Activated CD8-positive, alpha-beta memory T cell treated with anti-CD3 and anti-CD28 coated beads for 48 hours (primary cell): ENCODE measurements at regions not wholly inside any gene's neighbourhood (a gene's known extent, or its start where the extent isn't known, plus 50 kb on each side); places are given as distances from the start of the nearest gene placed in this dataset.

Experiments used
- DNase-seq, 3 experiments: peaks; one replicate each; pipeline ENCODE4 v3.0.0-alpha.2; 2020; ENCODE audit warnings: low read depth in 2 of 3, low spot score in 2 of 3

- DNase-seq = no peak
These were observed 256.9 kb upstream of the SASH1 start for GRCh38 chr6:148085631-148086331.

- no peak for DNase-seq
These were observed 256.3 kb upstream of the SASH1 start for GRCh38 chr6:148086386-148086785.

- no peak for DNase-seq
These were observed 255.8 kb upstream of the SASH1 start for GRCh38 chr6:148086843-148087242.

GRCh38 chr6:148087659-148088058, 255.0 kb upstream of the SASH1 start:
- DNase-seq = no peak

- no peak for DNase-seq
These were observed 252.3 kb upstream of the SASH1 start for GRCh38 chr6:148090326-148090725.

- no peak for DNase-seq
These were observed 251.2 kb upstream of the SASH1 start for GRCh38 chr6:148091394-148091793.

GRCh38 chr6:148103436-148103835, 239.2 kb upstream of the SASH1 start:
- no peak for DNase-seq

GRCh38 chr6:148104131-148104530, 238.5 kb upstream of the SASH1 start:
- DNase-seq = no peak

- no peak for DNase-seq
These were observed 236.9 kb upstream of the SASH1 start for GRCh38 chr6:148105695-148106094.

GRCh38 chr6:148107911-148108310, 234.7 kb upstream of the SASH1 start:
- no peak for DNase-seq

- no peak for DNase-seq
These were observed 232.9 kb upstream of the SASH1 start for GRCh38 chr6:148109732-148110131.

GRCh38 chr6:148110925-148111324, 231.7 kb upstream of the SASH1 start:
- no peak for DNase-seq

GRCh38 chr6:148112851-148113319, 229.8 kb upstream of the SASH1 start:
- no peak for DNase-seq

- DNase-seq = no peak
These were observed 226.6 kb upstream of the SASH1 start for GRCh38 chr6:148116001-148116400.

GRCh38 chr6:148118244-148118643, 224.4 kb upstream of the SASH1 start:
- DNase-seq = no peak

GRCh38 chr6:148128014-148128730, 214.5 kb upstream of the SASH1 start:
- no peak for DNase-seq

GRCh38 chr6:148134592-148134991, 208.0 kb upstream of the SASH1 start:
- no peak for DNase-seq

- no peak for DNase-seq
These were observed 206.1 kb upstream of the SASH1 start for GRCh38 chr6:148136586-148136985.

GRCh38 chr6:148137652-148138051, 205.0 kb upstream of the SASH1 start:
- DNase-seq = no peak

GRCh38 chr6:148138573-148138972, 204.1 kb upstream of the SASH1 start:
- DNase-seq = no peak

GRCh38 chr6:148140772-148141557, 201.7 kb upstream of the SASH1 start:
- DNase-seq = no peak

- no peak for DNase-seq
These were observed 199.8 kb upstream of the SASH1 start for GRCh38 chr6:148142821-148143220.
